OCI-LY7 (cell line): ENCODE measurements at regions not wholly inside any gene's neighbourhood (a gene's known extent, or its start where the extent isn't known, plus 50 kb on each side); places are given as distances from the start of the nearest gene placed in this dataset.

Experiments used
- BruUV-seq: library from RNA; stranded (reverse); fragments of 400-500 nt; replicated peaks from 2 replicates; lab custom pipeline; 2021; lab: Mats Ljungman, UMichigan
- CTCF ChIA-PET: fragments of 300-600 bp; sonication (Branson Sonifier 250); formaldehyde crosslinking; loops from one replicate; lab custom pipeline; 2022; ENCODE audit warnings: antibody characterized with exemption; ENCODE audit not compliant: unreplicated experiment; lab: Charles Lee
- POLR2A ChIA-PET: fragments of 300-600 bp; sonication (Branson Sonifier 250); formaldehyde crosslinking; loops from one replicate; lab custom pipeline; 2022; ENCODE audit warnings: antibody characterized with exemption; lab: Charles Lee
- DNase-seq: peaks from one replicate; pipeline ENCODE4 v3.0.0-alpha.2; 2015; ENCODE audit warnings: low spot score
- H2AFZ ChIP-seq: fragments of 200-600 bp; sonication (generic), shearing (Covaris generic); 2 replicates; pipeline ENCODE4 v1.6.1; 2014; ENCODE audit warnings: mild to moderate bottlenecking, antibody characterized with exemption, low read length, moderate library complexity
- H3K27ac ChIP-seq: fragments of 200-600 bp; sonication (generic); 2 replicates; pipeline ENCODE4 v1.5.1; 2014; ENCODE audit warnings: mixed run types, low read depth, mild to moderate bottlenecking, moderate library complexity, low read length, inconsistent platforms; ENCODE audit not compliant: poor library complexity, severe bottlenecking
- H3K36me3 ChIP-seq: fragments of 200-600 bp; sonication (generic); 2 replicates; pipeline ENCODE4 v1.6.1; 2014; ENCODE audit warnings: mild to moderate bottlenecking, antibody characterized with exemption, low read length, moderate library complexity, mixed read lengths; ENCODE audit not compliant: insufficient read depth
- H3K4me1 ChIP-seq: fragments of 200-600 bp; sonication (generic); 2 replicates; pipeline ENCODE4 v1.5.1; 2014; ENCODE audit warnings: mild to moderate bottlenecking, low read length; ENCODE audit not compliant: insufficient read depth, poor library complexity, severe bottlenecking
- H3K4me2 ChIP-seq: fragments of 200-600 bp; sonication (generic); 2 replicates; pipeline ENCODE4 v1.6.1; 2014; ENCODE audit warnings: mild to moderate bottlenecking, low read length
- H3K4me3 ChIP-seq: fragments of 200-600 bp; sonication (generic); 2 replicates; pipeline ENCODE4 v1.5.1; 2014; ENCODE audit warnings: mild to moderate bottlenecking, low read depth, low read length; ENCODE audit not compliant: poor library complexity, severe bottlenecking
- H3K79me2 ChIP-seq: fragments of 200-600 bp; sonication (generic); 2 replicates; pipeline ENCODE4 v1.6.1; 2016; ENCODE audit warnings: low read depth, mild to moderate bottlenecking, low read length, moderate library complexity, mixed read lengths; ENCODE audit not compliant: insufficient read depth
- H3K9me2 ChIP-seq: fragments of 200-600 bp; sonication (generic); 2 replicates; pipeline ENCODE4 v1.6.1; 2016; ENCODE audit warnings: mild to moderate bottlenecking, low read length, mixed read lengths; ENCODE audit not compliant: insufficient read depth
- H3K9me3 ChIP-seq: fragments of 200-600 bp; sonication (generic); 2 replicates; pipeline ENCODE4 v1.6.1; 2014; ENCODE audit warnings: mild to moderate bottlenecking, mixed run types, low read length, mixed read lengths
- H4K20me1 ChIP-seq: fragments of 200-600 bp; sonication (generic); 2 replicates; pipeline ENCODE4 v1.6.1; 2014; ENCODE audit warnings: mild to moderate bottlenecking, antibody characterized with exemption, low read length, moderate library complexity, mixed read lengths; ENCODE audit not compliant: insufficient read depth
- EZH2phosphoT487 ChIP-seq: fragments of 200-600 bp; sonication (generic); IDR thresholded peaks from 2 replicates; pipeline ENCODE4 v1.6.1; 2018; ENCODE audit warnings: low read depth, borderline replicate concordance, mild to moderate bottlenecking, mixed run types, antibody characterized with exemption, low read length, moderate library complexity, mixed read lengths
- intact Hi-C: fragments of 100-400 bp; cut with micrococcal nuclease; formaldehyde crosslinking; loops from one replicate; pipeline ENCODE4 v1.10.0; 2022; ENCODE audit not compliant: unreplicated experiment
- TF ChIP-seq, protein P1 (sequence below): fragments of 200-600 bp; sonication (generic); conservative IDR thresholded peaks from 2 replicates; pipeline ENCODE4 v1.5.1; 2014; ENCODE audit warnings: mild to moderate bottlenecking, antibody characterized with exemption, low read length, moderate library complexity, mixed read lengths

DNA sequence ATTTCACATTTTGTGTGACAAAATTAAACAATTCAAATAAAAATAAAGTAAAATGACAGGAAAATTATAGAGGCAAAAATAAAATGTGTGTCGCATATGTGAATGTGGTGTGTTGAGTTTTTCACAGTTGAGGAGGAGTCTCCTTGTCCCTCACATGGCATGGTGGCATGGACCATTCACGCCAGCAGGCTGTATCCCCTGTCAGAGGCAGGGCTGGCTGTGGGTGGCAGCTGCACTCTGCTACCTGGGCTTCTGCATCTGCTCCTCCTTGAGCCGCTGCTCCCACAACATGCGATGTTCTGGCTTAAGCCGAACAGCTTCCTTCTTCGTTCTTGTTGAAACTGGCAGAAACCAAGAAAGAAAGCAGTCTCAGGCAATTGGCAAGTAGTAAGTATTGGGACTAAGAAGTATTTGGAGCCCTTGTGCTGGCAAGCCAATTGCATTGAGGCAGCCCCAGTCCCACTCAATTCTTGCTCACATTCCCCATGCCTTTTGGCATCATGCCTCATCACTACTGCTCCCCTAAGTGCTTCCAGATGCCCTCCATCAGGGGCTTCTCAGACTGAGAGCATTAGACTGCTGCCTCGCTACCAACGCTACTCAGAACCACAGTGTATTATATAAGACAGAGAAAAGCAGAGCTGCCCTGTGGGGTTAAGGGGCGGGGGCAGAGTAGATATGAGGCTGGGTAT, 177.9 kb upstream of the NABP1 start:
- no peaks in the 10 kb centered on the region for H3K4me1 ChIP-seq
- ChIA-PET CTCF (no interaction called here), POLR2A (no interaction called here)
- TF ChIP-seq, protein P1, sequence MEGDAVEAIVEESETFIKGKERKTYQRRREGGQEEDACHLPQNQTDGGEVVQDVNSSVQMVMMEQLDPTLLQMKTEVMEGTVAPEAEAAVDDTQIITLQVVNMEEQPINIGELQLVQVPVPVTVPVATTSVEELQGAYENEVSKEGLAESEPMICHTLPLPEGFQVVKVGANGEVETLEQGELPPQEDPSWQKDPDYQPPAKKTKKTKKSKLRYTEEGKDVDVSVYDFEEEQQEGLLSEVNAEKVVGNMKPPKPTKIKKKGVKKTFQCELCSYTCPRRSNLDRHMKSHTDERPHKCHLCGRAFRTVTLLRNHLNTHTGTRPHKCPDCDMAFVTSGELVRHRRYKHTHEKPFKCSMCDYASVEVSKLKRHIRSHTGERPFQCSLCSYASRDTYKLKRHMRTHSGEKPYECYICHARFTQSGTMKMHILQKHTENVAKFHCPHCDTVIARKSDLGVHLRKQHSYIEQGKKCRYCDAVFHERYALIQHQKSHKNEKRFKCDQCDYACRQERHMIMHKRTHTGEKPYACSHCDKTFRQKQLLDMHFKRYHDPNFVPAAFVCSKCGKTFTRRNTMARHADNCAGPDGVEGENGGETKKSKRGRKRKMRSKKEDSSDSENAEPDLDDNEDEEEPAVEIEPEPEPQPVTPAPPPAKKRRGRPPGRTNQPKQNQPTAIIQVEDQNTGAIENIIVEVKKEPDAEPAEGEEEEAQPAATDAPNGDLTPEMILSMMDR = no peak
- no peak for TF ChIP-seq EZH2phosphoT487
- H3K36me3 ChIP-seq = no peaks in the 10 kb centered on the region
- no peak overlapping the region for H3K4me3 ChIP-seq
- no peak overlapping the region for H2AFZ ChIP-seq
- H3K9me3 ChIP-seq = no peaks in the 10 kb centered on the region
- no peaks in the 10 kb centered on the region for H4K20me1 ChIP-seq
- H3K79me2 ChIP-seq = no peaks in the 10 kb centered on the region
- H3K9me2 ChIP-seq = no peaks in the 10 kb centered on the region
- no peak overlapping the region for H3K4me2 ChIP-seq
- intact Hi-C loops = no loop called here
- no TSS peak for BruUV-seq
- no peak for DNase-seq
- H3K27ac ChIP-seq = no peak overlapping the region

DNA sequence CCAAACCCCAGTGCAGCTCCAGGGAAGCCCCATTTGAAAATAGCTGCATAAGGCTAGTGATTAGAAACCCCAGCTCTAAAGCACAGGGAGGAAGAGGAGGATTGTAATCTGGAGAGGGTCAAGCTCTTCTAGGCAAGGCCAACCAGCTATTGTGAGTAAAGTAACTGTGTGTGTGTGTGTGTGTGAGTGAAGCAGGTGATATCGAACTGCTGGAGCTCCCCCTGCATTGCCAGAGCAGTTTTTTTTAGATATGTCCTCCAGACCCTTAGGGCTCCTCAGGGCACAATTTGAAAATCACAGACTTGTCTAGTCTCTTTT, 177.4 kb upstream of the NABP1 start:
- POLR2A ChIA-PET = interaction anchor here (1.2 kb wide), 1 partner anchor 186 kb away, joined by 3 read pairs; no protein-coding TSS in a partner anchor
- no peak for DNase-seq
- Histone ChIP-seq H3K27ac (no peak overlapping the region), H3K79me2 (no peaks in the 10 kb centered on the region), H3K4me3 (no peak overlapping the region), H3K36me3 (no peaks in the 10 kb centered on the region), H3K9me2 (no peaks in the 10 kb centered on the region), H3K9me3 (no peaks in the 10 kb centered on the region), H3K4me1 (no peaks in the 10 kb centered on the region), H2AFZ (no peak overlapping the region), H4K20me1 (no peaks in the 10 kb centered on the region), H3K4me2 (no peak overlapping the region)
- intact Hi-C loops = no loop called here
- BruUV-seq = no TSS peak
- no peak for TF ChIP-seq EZH2phosphoT487
- TF ChIP-seq, protein P1 = no peak
- CTCF ChIA-PET = no interaction called here

- H3K4me1 ChIP-seq = no peaks in the 10 kb centered on the region
- no peaks in the 10 kb centered on the region for H4K20me1 ChIP-seq
- CTCF ChIA-PET = no interaction called here
- H3K4me3 ChIP-seq = no peak overlapping the region
- POLR2A ChIA-PET = interaction anchor here (0.5 to 1.2 kb wide), 4 partner anchors 186 to 675 kb away, joined by 3 to 4 read pairs (median 3); no protein-coding TSS in a partner anchor
- no peak overlapping the region for H3K4me2 ChIP-seq
- no peak for DNase-seq
- no peak overlapping the region for H3K27ac ChIP-seq
- H3K9me3 ChIP-seq = no peaks in the 10 kb centered on the region
- no peaks in the 10 kb centered on the region for H3K9me2 ChIP-seq
- H3K36me3 ChIP-seq = no peaks in the 10 kb centered on the region
- no peak for TF ChIP-seq EZH2phosphoT487
- TF ChIP-seq, protein P1 = no peak
- BruUV-seq = no TSS peak
- intact Hi-C loops = no loop called here
- H3K79me2 ChIP-seq = no peaks in the 10 kb centered on the region
- no peak overlapping the region for H2AFZ ChIP-seq
These were observed 176.9 kb upstream of the NABP1 start for GRCh38 chr2:191500884-191501560.
